Right ventricle myocardium inferior (tissue), 1 donor: ENCODE measurements at regions not wholly inside any gene's neighbourhood (a gene's known extent, or its start where the extent isn't known, plus 50 kb on each side); places are given as distances from the start of the nearest gene placed in this dataset.
"Not testable (repeated sequence)": the region's sequence is repeated elsewhere in the genome, so short reads cannot be mapped to it uniquely, and the experiment has no call there.

Experiments
- ATAC-seq: fragments of 200-7000 bp; cut with Tn5 transposase; one replicate; pipeline ENCODE4 v1.9.1; 2020; ENCODE audit warnings: mild to moderate bottlenecking, moderate library complexity
- DNase-seq: peaks from one replicate; pipeline ENCODE4 v3.0.0; 2021; ENCODE audit errors: missing footprints
- intact Hi-C: fragments of 100-400 bp; cut with DNase I; formaldehyde crosslinking; loops from one replicate; pipeline ENCODE4 v1.11.0; 2022
- donor health status: DM: no; HTN: yes; CAD: no; lungs with severe emphysema.

GRCh38 chr21:13963259-13963658, 247.5 kb downstream of the LIPI start:
- DNase-seq, intact Hi-C loops: not testable (repeated sequence)

GRCh38 chr21:13937236-13937635, 273.5 kb downstream of the LIPI start:
- intact Hi-C loops = no loop called here
- ATAC-seq = no peak
- DNase-seq = peak; percentile 64

More at GRCh38 chr21:13963259-13963658, 247.5 kb downstream of the LIPI start:
- ATAC-seq = not testable (repeated sequence)

GRCh38 chr21:13936033-13936937, 274.5 kb downstream of the LIPI start:
- DNase-seq = peak; percentile 68
- not testable (repeated sequence) for ATAC-seq

GRCh38 chr21:13935396-13936032, 275.2 kb downstream of the LIPI start:
- DNase-seq, intact Hi-C loops, ATAC-seq: not testable (repeated sequence)

More at GRCh38 chr21:13936033-13936937, 274.5 kb downstream of the LIPI start:
- intact Hi-C loops = not testable (repeated sequence)

GRCh38 chr21:13934887-13935342, 275.8 kb downstream of the LIPI start:
- ATAC-seq, intact Hi-C loops, DNase-seq: not testable (repeated sequence)

GRCh38 chr21:13923175-13923574, 287.6 kb downstream of the LIPI start:
- DNase-seq, intact Hi-C loops, ATAC-seq: not testable (repeated sequence)

- intact Hi-C loops, ATAC-seq, DNase-seq: not testable (repeated sequence)
Measured at GRCh38 chr21:13921455-13921854, 289.3 kb downstream of the LIPI start.

GRCh38 chr21:13907385-13907784, 297.8 kb downstream of the POTED start:
- DNase-seq, ATAC-seq, intact Hi-C loops: not testable (repeated sequence)

GRCh38 chr21:13896596-13897247, 287.1 kb downstream of the POTED start:
- ATAC-seq, intact Hi-C loops: not testable (repeated sequence)

GRCh38 chr21:13893617-13894016, 284.0 kb downstream of the POTED start:
- intact Hi-C loops, DNase-seq, ATAC-seq: not testable (repeated sequence)

More at GRCh38 chr21:13896596-13897247, 287.1 kb downstream of the POTED start:
- not testable (repeated sequence) for DNase-seq

- DNase-seq, intact Hi-C loops, ATAC-seq: not testable (repeated sequence)
Measured at GRCh38 chr21:13893025-13893424, 283.4 kb downstream of the POTED start.

GRCh38 chr21:13892146-13892751, 282.7 kb downstream of the POTED start:
- ATAC-seq, intact Hi-C loops, DNase-seq: not testable (repeated sequence)

- DNase-seq, ATAC-seq, intact Hi-C loops: not testable (repeated sequence)
Measured at GRCh38 chr21:13889176-13889575, 279.6 kb downstream of the POTED start.

GRCh38 chr21:13883641-13884395, 274.2 kb downstream of the POTED start:
- ATAC-seq, DNase-seq, intact Hi-C loops: not testable (repeated sequence)

- intact Hi-C loops, DNase-seq, ATAC-seq: not testable (repeated sequence)
Measured at GRCh38 chr21:13877503-13877902, 267.9 kb downstream of the POTED start.

- ATAC-seq, intact Hi-C loops, DNase-seq: not testable (repeated sequence)
Measured at GRCh38 chr21:13876999-13877398, 267.4 kb downstream of the POTED start.

GRCh38 chr21:13874001-13874400, 264.4 kb downstream of the POTED start:
- intact Hi-C loops, ATAC-seq, DNase-seq: not testable (repeated sequence)
